ENCODE measurements at regions not wholly inside any gene's neighbourhood (a gene's known extent, or its start where the extent isn't known, plus 50 kb on each side); places are given as distances from the start of the nearest gene placed in this dataset.

DNA sequence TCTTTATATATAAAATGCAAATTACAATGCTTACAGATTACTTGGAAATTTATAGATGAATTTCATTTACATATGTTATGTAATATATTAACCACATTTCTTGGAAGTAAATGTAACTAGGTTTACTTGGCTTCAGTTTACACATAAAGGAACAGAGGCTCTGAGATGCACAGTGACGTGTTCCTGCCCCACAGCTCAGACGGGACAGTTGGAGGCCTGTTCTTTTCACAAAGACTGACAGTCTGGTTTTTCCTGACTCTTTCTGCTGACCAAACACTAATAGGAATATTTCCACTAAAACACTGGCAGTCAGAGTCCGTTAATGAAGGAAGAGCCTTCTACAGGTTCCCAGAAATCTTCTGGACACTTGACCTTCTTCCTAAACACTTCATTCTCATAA is 336.1 kb downstream of the MFSD1 start:
- DNase-seq, result no peak

DNA sequence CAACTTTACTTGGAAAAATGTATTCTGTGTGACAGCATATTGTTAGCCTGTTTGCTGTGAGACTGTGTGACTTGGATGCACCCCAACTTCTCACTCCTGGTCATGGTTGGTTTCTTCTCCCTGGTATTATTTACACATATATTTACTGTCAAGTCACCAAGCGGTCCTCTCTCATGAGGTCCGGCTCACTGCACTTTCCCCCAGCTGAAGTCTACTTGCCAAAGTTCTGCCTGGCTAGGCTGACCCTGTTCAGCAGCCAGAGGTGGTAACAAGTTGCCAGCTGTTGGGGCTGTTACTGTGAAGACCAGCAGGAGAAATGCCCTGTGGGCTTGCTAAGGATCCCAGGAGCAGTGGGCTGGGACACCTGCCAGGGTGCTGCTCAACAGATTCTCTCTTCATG is 337.5 kb downstream of the MFSD1 start:
- no peak for DNase-seq

DNA sequence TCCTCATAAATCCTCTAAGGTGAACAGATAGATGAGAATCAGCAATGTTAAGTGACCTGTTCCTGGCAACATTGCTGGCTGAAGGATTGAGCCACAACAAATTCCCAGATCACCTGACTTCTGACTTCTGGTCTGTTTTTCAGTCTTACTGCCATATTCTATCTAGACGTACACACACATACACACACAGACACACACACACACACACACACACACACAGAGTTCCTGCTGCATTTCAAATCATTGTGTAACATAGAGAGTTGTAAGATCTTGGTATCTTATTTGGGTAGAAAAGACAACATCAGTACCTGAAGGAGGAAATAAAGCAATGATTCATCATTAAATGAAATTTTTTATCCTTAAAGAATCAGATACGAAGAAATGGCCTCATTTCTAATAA is 342.6 kb downstream of the MFSD1 start:
- no peak for DNase-seq

DNA sequence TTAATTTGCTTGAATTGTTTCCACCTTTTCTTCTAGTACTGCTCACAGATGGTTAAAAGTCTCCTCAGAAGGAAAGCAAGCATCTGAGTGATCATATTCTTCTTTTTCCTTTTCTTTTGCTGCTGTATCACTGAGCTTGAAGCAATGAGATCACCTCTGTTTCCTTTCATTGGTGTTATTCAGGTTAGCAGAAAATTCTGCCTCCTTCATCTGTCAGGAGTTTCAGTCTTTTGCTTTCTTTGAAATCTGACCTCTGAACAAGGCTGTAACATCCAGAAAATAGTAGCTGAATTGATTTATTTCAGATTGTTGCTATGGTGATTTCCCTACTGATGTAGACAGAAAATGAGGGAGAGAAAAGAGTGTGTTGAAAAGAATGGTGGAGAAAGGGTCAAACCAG is 343.0 kb downstream of the MFSD1 start:
- no peak for DNase-seq

DNA sequence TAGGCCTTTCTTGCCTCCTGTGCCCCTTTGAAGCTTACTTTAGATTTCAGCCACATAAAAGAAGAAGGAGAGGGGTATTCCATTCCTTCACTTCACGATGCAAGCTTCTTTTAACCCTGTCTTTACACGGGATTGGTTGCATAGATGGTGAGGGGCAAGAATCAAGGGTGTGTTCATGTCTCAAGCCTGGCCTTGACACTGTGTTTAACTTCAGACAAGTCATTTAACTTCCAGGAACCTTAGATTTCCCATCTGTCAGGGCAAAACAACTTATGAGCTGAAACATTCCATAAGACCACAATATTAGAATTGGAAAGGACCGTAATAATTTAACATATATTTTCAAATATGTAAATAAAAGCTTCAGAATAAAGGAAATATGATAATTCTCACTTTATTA is 344.5 kb downstream of the MFSD1 start:
- DNase-seq, result no peak

DNA sequence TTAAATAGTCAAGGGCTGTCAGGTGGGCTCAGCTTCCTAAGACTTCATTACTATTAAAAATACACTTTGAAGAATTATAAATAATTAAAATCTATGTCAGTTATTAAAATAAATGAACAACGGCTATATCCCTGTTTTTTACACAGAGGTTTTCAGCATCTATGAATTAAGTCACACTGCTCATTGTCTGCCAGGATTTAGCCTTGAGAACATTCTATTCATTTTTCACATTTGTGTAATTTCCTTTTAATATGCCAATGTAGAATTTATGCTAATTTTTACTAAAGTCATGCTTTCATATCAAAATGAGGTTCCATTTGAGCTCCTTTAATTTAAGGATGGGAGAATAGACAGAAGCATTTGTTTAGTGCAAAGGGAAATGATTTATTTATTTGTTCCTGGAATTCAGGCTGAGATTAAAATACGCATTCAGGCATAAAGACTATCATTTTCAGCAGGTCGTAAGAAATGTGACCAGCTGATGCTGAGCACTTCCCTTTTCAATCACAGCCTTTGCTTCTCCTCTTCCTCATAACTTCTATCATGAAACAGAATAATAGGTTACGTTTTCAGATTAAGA is 345.1 kb downstream of the MFSD1 start:
- no peak for DNase-seq

DNA sequence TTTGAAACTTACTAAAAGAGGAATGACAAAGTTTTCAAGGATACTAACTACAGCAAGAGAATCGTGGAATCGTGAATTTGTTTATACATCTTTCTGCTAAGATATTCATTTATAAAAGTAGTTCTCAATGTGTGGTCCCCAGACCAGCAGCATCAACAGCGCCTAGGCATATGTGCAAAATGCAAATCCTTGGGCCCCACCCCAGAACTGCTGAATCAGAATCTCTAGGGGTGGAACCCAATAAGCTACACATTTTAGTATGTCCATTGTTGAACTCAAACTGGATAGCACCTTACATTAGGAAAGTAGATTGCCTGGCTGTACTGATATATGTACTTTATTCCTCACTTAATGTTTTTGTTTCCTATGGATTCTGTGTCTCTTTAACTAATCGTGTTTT is 346.0 kb downstream of the MFSD1 start:
- no peak for DNase-seq

DNA sequence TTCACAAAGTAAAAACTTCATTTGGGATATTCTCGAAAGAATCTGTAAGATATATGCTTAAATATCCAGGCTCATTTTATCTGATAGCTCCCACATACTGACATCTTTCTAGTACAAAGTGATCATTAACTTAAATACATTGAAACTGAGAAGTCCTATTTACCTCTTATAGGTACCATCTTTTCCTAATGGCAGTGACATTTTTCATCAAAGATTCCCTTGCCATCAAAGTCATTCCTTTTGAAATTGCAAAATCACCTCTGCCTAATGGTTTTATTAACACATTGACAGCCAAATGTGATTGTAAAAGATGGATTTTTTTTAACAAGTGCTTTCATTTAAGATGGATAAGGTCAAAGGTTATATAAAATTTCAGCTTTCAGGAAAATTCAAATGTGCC is 346.6 kb downstream of the MFSD1 start:
- no peak for DNase-seq

DNA sequence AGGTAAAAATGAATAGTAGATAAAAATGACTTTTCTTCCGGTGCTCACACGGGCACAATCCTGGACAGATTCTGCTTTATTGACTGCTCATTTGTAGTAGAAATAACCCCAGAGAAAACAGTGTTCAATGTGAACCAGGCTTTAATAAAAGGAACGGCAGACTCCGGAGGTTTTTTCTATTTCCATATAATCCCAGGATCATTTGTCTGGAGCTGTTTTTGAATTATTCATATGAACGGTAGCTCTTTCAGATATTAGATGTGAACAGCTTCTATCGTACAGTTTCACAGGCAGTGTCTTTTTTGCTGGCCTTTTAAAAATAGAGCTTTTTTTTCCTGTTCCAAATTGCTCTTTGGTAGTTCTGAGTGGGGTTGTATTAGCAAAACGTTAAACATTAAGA is 347.3 kb downstream of the MFSD1 start:
- DNase-seq, result no peak

DNA sequence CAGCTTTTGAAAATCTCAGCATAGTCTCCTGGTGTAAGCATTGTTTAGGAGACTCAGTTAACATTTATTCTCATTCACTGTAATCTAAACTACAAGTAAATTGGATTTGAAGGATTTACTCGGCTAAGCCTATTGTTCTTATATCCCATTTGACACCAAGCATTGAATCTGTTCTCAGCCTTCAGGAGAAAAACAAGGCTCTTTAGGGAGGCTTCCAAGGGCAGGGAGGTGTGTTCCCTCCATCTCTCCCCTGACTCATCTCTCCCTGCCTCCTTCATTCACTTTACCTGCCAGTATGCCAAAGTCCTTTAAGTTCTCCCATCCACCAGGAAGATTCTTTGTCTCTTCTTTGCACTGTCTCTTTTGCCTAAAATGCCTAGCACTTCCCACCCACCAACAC is 347.8 kb downstream of the MFSD1 start:
- no peak for DNase-seq

DNA sequence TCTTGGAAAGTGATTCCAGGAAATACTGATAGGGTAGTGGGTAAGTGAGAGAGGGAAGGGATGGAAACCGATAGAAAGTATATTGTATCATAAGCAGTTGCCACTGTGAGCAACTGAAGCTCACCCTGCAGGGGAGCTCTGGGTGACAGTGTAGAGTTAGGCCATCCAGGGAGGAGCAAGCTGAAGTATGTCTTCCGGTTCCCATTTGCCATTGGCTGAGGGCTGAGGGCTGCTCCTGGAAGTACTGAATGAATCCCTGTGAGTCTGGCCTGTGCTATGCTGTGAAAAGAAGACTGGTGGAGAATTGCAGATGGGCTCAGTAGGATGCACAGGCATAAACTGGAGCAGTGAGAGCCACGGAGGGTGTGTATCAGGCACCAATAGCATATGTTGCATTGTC is 348.3 kb downstream of the MFSD1 start:
- no peak for DNase-seq

DNA sequence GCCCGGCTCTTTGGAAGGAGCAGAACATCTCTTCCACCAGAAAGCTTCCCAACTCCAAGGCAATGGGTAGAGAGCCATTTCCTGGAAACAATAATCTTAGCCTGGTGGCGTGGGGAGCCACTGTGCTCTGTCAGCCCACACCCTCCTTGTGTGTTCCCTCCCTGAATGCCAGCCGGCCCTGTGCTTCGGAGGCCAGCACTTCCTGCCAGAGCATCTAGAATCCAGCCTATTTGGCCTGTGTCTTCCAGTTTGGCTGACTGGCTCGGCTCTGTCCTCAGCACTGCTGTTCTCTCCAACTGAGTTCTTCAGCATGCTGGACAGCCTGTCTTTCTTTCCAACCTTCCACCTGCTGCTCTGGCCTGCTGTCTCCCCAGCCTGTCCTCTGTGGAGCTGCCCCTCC is 349.3 kb downstream of the MFSD1 start:
- DNase-seq, result no peak

DNA sequence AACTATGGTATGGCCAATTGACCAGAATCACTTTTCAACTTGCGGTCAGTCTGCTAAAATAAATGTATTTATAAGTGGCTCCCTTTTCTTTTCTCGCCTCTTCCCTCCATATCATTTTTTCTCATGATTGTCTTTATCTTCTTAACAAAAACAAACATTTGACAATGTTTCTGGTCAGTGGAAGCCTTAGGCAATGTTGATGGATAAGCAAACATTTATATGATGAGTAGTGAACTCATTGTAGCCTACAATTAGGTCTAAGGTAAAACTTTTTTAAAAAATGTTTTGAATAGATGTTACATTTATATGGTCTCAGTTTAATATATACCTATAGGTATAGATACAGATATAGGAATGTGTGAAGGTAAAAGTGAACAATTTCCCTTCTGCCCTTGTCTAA is 355.4 kb downstream of the MFSD1 start:
- DNase-seq, result no peak

DNA sequence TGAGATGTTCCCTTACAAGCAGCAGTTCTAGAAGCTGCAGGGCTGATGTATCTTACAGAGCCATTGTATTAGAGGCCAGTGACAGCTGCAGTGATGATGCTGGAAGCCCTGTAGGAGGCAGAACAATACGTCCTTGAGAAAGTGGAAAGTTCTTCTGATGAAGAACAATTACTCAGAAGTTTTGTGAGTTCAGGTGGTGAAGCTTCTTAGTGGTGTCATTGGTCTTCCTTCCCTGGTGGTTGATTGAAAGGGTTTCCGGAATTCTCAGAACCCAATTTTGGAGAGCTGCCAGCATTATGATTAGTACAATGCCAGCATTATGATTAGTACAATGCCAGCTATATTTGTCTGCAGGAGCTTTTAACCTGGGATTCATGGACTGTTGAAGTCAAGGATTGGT is 356.4 kb downstream of the MFSD1 start:
- DNase-seq, result no peak

DNA sequence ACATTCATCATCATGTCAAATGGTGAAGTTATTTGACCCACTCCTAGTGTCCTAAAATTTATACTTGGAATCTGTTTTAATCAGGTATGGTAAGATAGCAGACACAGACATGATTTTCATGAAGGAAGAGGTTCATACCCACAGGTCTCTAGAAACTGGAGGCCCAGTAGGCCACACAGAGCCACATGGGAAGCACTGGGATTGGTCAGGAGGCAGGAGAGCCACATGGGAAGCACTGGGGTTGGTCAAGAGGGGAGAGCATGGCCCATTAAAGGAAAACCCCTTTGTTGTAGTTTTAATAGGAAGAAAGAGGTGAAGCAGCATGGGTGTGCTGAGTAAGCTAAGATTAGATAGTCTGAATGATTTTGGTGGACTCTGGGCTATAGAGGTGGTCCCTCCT is 356.9 kb downstream of the MFSD1 start:
- DNase-seq, result no peak

DNA sequence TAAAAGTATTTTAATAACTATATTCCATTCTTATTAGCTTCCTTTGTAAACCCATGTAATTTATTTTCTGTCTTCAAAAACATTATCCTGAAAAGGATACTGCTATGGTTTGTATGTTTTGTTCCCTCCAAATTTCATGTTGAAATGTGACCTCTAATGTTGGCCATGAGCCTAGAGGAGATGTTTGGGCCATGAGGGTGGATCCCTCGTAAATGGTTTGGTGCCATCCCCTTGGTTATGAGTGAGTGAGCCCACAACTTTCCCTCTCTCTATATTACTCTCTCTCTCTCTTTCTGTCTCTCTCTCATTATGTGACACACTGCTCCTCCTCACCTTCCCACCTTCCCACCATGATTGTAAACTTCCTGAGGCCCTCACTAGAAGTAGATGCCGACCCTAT is 357.7 kb downstream of the MFSD1 start:
- DNase-seq, result no peak

DNA sequence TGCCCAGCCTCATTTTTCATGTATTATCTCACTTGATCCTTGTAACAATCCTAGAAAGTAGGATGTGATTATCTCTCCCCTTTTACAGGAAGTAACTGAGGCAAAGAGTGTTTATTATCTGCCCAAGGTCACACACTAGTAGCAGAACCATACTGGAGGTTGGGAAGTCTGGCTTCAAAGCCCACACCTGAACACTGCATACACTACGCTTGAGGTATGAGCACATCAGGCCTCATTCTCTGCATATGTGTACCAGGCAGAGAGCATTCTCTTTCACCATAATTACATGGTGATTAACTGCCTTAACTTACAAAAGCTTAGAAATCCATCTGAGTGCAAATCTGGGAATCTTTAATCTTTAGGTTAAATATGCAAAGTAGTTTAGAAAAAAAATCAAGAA is 361.8 kb downstream of the MFSD1 start:
- no peak for DNase-seq

DNA sequence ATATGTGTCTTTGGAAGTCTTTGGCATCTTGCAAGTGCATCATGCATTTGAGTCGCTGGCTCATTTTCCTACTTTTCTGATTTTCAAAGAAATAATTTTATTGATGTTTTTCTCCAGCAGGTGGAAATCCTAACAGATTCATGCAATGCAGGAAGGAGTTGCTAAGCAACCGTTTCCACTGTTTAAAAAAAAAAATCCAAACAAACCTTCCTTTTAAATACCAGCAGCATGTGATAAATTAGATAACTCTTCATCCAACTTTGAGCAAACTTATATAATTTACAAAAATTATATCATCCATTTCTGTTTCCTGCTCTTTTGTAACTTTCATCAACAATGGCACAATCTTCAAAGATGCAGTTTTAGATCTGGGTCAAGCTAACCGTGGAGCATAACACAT is 364.1 kb downstream of the MFSD1 start:
- DNase-seq, result no peak

DNA sequence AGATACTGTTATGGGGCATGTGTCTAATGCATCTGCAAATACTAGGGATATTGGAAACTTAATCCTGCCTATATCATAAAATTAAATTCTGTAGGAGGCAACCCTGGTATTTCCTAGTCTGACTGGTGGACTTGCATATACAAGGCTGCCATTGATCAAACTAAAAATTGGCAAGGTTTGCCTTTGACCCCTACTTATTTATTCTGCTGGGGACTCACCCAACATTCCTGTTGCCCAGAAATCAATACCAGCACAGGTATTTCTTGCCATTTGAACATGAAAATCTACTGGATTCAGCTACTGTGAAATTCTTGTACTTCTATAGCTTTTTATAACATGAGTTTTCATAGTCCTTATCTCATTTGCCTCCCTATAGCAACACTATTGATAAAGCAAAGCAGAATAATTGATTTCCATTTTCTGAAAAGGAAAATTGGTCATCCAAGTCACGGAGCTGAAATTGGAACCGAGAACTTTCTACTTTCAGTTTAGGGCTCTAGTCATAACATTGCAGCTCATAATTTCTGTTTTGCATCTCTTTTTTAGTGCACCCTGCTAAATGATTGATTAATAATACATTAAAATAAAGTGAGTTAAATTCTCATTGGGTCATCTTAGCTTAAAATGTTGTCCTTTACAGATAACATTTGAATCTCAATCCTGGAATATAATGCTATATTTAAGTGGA is 365.2 kb downstream of the MFSD1 start:
- DNase-seq, result no peak

DNA sequence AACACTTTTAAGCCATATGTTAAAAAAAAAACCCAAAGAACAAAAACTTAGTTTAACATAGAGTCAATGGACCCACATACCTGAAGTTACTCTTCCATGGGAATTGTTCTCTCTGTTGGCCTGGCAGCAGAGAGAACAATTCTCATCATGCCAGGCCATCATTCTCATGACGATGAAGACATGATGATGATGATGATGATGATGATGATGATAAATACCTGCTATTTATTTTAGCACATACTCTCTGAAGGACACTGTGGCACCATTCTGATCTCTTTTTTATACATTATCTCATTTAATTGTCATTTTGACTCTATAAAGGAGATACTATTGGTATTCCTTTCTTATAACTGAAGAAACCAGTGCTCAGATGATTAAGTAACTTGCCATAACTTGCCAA is 366.9 kb downstream of the MFSD1 start:
- no peak for DNase-seq

DNA sequence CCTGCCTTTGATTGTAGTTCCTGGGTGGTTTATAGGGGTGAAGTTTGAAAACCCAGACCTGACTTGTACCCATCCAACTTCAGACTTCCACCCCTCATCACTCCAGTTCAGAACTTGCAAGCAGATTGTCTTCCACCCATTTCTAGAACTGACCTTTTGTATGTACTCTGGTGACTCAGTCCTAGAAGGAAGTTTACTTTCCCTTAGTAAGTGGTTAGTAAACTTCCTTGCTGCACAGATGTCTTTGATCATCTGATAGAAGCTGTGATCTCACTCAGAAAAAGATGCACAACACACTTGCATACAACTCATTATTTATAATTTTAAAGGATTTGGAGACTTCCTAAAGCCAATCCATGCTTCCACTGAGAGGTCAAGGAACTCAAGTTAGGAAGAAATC is 368.0 kb downstream of the MFSD1 start:
- no peak for DNase-seq

DNA sequence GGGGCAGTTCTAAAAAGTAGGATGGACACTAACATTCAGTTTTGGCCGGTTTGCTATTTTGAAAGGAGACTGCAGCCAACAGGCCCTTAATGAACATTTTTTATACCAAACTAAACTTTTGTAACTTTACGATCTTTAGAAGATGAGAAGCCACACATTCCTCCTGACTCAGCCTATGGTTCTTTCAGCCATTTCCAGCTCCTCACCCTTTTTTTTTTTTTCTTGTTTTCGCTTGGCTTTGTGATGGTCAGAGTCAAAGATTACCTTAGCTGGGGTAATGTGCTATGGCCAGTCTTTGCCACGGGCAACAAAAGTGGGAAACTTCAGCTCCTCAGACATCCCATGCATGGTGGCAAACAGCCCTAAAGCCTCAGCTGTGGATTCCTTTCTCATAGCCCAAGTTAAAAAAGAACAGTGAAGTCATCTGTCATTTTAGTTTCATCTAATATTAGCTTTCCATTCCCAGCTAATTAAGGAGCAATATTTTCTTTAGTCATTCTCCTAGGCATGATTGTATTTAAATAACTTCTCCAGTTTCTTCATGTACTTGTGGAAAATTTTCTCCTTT is 368.7 kb downstream of the MFSD1 start:
- no peak for DNase-seq

DNA sequence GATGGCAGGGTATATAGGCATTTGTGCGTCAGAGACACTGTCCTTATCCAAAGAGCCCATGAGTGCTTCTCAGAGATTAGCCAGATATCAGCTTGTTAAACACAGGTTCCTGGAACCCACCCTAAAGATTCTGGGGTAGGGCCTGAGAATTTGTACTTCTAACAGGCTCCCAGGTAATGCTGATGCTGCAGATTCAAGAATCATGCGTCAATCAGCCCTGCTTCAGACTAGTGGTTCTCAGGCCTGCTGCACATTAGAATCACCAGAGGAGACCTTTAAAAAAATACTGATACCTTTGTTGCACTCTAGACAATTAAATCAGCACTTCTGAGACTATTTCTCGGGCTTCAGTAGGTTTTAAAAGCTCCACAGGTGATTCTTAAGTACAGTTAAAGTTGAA is 369.5 kb downstream of the MFSD1 start:
- no peak for DNase-seq

DNA sequence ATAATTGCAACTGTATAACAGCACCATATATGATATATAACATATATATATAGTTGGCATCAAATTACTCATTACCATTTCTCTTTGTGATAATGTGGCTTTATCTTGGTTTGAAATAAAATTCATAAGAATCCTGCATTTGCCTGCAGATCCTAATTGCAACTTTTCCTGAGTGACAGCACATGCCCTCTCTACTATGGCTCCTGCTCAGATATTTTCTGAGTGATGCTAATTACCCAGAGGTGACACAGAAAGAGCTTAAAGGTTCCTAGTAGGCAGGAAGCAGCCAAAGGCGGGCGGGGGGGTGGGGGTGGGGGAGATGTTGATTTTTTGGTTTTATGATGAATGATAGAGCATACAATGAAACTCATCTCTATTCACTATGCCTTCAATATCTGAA is 370.6 kb downstream of the MFSD1 start:
- DNase-seq, result no peak

Data from CD4-positive, alpha-beta T cell treated with Interleukin-15 for 1 hour (primary cell).